H9 (cell line): ENCODE measurements at regions not wholly inside any gene's neighbourhood (a gene's known extent, or its start where the extent isn't known, plus 50 kb on each side); places are given as distances from the start of the nearest gene placed in this dataset.

Source experiments
- DNase-seq: peaks from one replicate; pipeline ENCODE4 v3.0.0-alpha.2; 2017
- H2AFZ ChIP-seq: one replicate; pipeline ENCODE4 v1.6.1; 2013; ENCODE audit warnings: mild to moderate bottlenecking, low read length, control low read depth, moderate library complexity
- H2AK5ac ChIP-seq: 2 replicates; pipeline ENCODE4 v1.6.1; 2013; ENCODE audit warnings: low read length, control low read depth, mixed read lengths; ENCODE audit not compliant: insufficient read length
- H2BK120ac ChIP-seq: one replicate; pipeline ENCODE4 v1.6.1; 2013; ENCODE audit warnings: low read depth, mild to moderate bottlenecking, low read length, control low read depth, inconsistent platforms; ENCODE audit not compliant: poor library complexity, severe bottlenecking
- H2BK12ac ChIP-seq: 2 replicates; pipeline ENCODE4 v1.6.1; 2013; ENCODE audit warnings: low read length, control low read depth, mixed read lengths, low read depth; ENCODE audit not compliant: insufficient read length
- H2BK15ac ChIP-seq: 2 replicates; pipeline ENCODE4 v1.6.1; 2013; ENCODE audit warnings: low read depth, low read length, control low read depth
- H2BK20ac ChIP-seq: one replicate; pipeline ENCODE4 v1.6.1; 2013; ENCODE audit warnings: low read depth, mild to moderate bottlenecking, low read length, control low read depth, inconsistent platforms; ENCODE audit not compliant: poor library complexity, severe bottlenecking
- H2BK5ac ChIP-seq: 2 replicates; pipeline ENCODE4 v1.6.1; 2013; ENCODE audit warnings: low read length, control low read depth, mixed read lengths; ENCODE audit not compliant: insufficient read length
- H3K14ac ChIP-seq: 2 replicates; pipeline ENCODE4 v1.6.1; 2013; ENCODE audit warnings: low read length, control low read depth; ENCODE audit not compliant: insufficient read depth
- H3K18ac ChIP-seq: 2 replicates; pipeline ENCODE4 v1.6.1; 2013; ENCODE audit warnings: low read depth, mild to moderate bottlenecking, mixed read lengths, low read length, control low read depth; ENCODE audit not compliant: insufficient read length
- H3K23ac ChIP-seq: 2 replicates; pipeline ENCODE4 v1.6.1; 2013; ENCODE audit warnings: low read length, control low read depth, mixed read lengths, low read depth; ENCODE audit not compliant: insufficient read length
- H3K23me2 ChIP-seq: 2 replicates; pipeline ENCODE4 v1.6.1; 2013; ENCODE audit warnings: low read depth, mild to moderate bottlenecking, mixed read lengths, low read length, control low read depth; ENCODE audit not compliant: insufficient read length, poor library complexity, severe bottlenecking
- H3K27ac ChIP-seq: 2 replicates; pipeline ENCODE4 v1.5.1; 2013; ENCODE audit warnings: low read length, control low read depth, mixed read lengths, low read depth; ENCODE audit not compliant: insufficient read length
- H3K27me3 ChIP-seq: 2 replicates; pipeline ENCODE4 v1.6.1; 2013; ENCODE audit warnings: low read length, control low read depth, inconsistent platforms; ENCODE audit not compliant: insufficient read depth
- H3K4ac ChIP-seq: 2 replicates; pipeline ENCODE4 v1.6.1; 2013; ENCODE audit warnings: low read depth, mild to moderate bottlenecking, control low read depth, inconsistent platforms, low read length, moderate library complexity
- H3K4me1 ChIP-seq: 2 replicates; pipeline ENCODE4 v1.6.1; 2013; ENCODE audit warnings: low read length, control low read depth, inconsistent platforms; ENCODE audit not compliant: insufficient read depth
- H3K4me2 ChIP-seq: 2 replicates; pipeline ENCODE4 v1.6.1; 2013; ENCODE audit warnings: low read length, control low read depth, mixed read lengths; ENCODE audit not compliant: insufficient read length, insufficient read depth
- H3K56ac ChIP-seq: 2 replicates; pipeline ENCODE4 v1.6.1; 2013; ENCODE audit warnings: low read depth, mild to moderate bottlenecking, mixed read lengths, low read length, control low read depth; ENCODE audit not compliant: insufficient read length
- H3K79me1 ChIP-seq: 2 replicates; pipeline ENCODE4 v1.6.1; 2013; ENCODE audit warnings: low read depth, mild to moderate bottlenecking, moderate library complexity, low read length, control low read depth, inconsistent platforms; ENCODE audit not compliant: insufficient read depth, poor library complexity, severe bottlenecking
- H3K79me2 ChIP-seq: 2 replicates; pipeline ENCODE4 v1.6.1; 2013; ENCODE audit warnings: low read length, control low read depth, inconsistent platforms; ENCODE audit not compliant: insufficient read depth
- H3K9ac ChIP-seq: 2 replicates; pipeline ENCODE4 v1.6.1; 2013; ENCODE audit warnings: low read length, control low read depth, mixed read lengths; ENCODE audit not compliant: insufficient read length; ENCODE audit errors: extremely low read depth
- H3K9me3 ChIP-seq: one replicate; pipeline ENCODE4 v1.6.1; 2013; ENCODE audit warnings: low read depth, low read length, inconsistent platforms; ENCODE audit not compliant: control insufficient read depth
- H3T11ph ChIP-seq: one replicate; pipeline ENCODE4 v1.6.1; 2013; ENCODE audit warnings: mild to moderate bottlenecking, low read length, control low read depth, inconsistent platforms
- H4K20me1 ChIP-seq: one replicate; pipeline ENCODE4 v1.6.1; 2013; ENCODE audit not compliant: control insufficient read depth, insufficient read length, insufficient read depth
- H4K5ac ChIP-seq: 2 replicates; pipeline ENCODE4 v1.6.1; 2013; ENCODE audit warnings: low read depth, mild to moderate bottlenecking, mixed read lengths, low read length, control low read depth; ENCODE audit not compliant: insufficient read length
- H4K8ac ChIP-seq: replicated peaks from 2 replicates; pipeline ENCODE4 v1.6.1; 2013; ENCODE audit warnings: low read length, control low read depth, mixed read lengths, low read depth; ENCODE audit not compliant: insufficient read length
- H4K91ac ChIP-seq: 2 replicates; pipeline ENCODE4 v1.6.1; 2013; ENCODE audit warnings: low read depth, mild to moderate bottlenecking, moderate library complexity, mixed read lengths, low read length, control low read depth; ENCODE audit not compliant: insufficient read length
- H3K27ac Mint-ChIP-seq, 3 experiments: 2 replicates in 2 of 3; 3 replicates in 1 of 3; pipeline ENCODE4 v1.8.0; 2020 to 2021; ENCODE audit warnings: mixed read lengths in 3 of 3, mild to moderate bottlenecking in 1 of 3, moderate library complexity in 1 of 3
- H3K27me3 Mint-ChIP-seq: 2 replicates; pipeline ENCODE4 v1.8.0; 2021; ENCODE audit warnings: low read depth, mild to moderate bottlenecking, moderate library complexity, mixed read lengths
- H3K36me3 Mint-ChIP-seq, 3 experiments: 2 replicates in 2 of 3; 3 replicates in 1 of 3; pipeline ENCODE4 v1.8.0; 2020 to 2021; ENCODE audit warnings: low read depth in 3 of 3, mixed read lengths in 3 of 3; ENCODE audit not compliant: insufficient read depth in 1 of 3
- H3K4me1 Mint-ChIP-seq, 2 experiments: 2 replicates each; pipeline ENCODE4 v1.8.0; 2020; ENCODE audit warnings: mixed read lengths in 2 of 2
- H3K4me3 Mint-ChIP-seq, 2 experiments: 2 replicates in 1 of 2; 3 replicates in 1 of 2; pipeline ENCODE4 v1.8.0; 2020 to 2021; ENCODE audit warnings: mild to moderate bottlenecking in 2 of 2, mixed read lengths in 2 of 2, moderate library complexity in 1 of 2
- H3K9me3 Mint-ChIP-seq, 2 experiments: 2 replicates in 1 of 2; 3 replicates in 1 of 2; pipeline ENCODE4 v1.8.0; 2020; ENCODE audit warnings: mild to moderate bottlenecking in 2 of 2, mixed read lengths in 2 of 2, moderate library complexity in 1 of 2
- WGBS: extraction: QIAGEN DNeasy Blood & Tissue Kit; methylation state at CpG from one replicate; pipeline ENCODE4 v1.1.7; 2013; ENCODE audit warnings: missing lambda C conversion rate, low lambda C conversion rate, mixed read lengths; ENCODE audit not compliant: insufficient read length; ENCODE audit errors: extremely low coverage; 5-methylcytosine and 5-hydroxymethylcytosine counted together
- TF ChIP-seq, protein P1 (sequence below): fragments of 200-600 bp; sonication (generic); conservative IDR thresholded peaks from 3 replicates; pipeline ENCODE4 v1.8.0; 2021; ENCODE audit warnings: antibody characterized with exemption, mild to moderate bottlenecking

DNA sequence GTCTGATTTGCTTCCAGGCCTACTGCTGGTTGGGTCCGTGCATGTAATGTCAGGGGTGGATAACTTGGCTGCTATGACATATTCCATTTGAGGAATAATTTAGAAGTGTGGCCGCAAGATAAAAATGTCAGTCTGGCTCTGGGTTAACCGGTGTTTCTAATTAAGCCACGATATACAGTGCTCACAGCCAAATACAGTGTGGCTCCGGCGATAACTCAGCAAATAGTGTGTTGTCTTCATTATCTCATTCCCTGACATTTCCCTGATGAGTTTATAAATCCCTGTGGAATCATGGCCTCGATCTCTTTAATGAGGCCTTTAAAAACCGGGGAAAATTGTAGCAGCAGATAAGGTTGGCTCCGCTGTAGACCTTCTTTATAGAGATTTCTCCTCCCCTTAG lies 1125.0 kb downstream of the TYW1 start:
- Mint-ChIP-seq H3K36me3 (peaks cover 7 to 18% (median 15%) of the 10 kb centered on the region in 3 experiments; a peak in 5 of 7 replicates), H3K9me3 (peaks cover 23 to 25% of the 10 kb centered on the region in 2 experiments), H3K27me3 (no peaks in the 10 kb centered on the region; the same call in none of the 2 replicates), H3K4me3 (no peak overlapping the region), H3K4me1 (no peaks in the 10 kb centered on the region), H3K27ac (no peak overlapping the region)
- H3K9ac ChIP-seq, result no peak overlapping the region
- H2BK12ac ChIP-seq, result no peak overlapping the region
- H3K23ac ChIP-seq, result no peak overlapping the region
- no peaks in the 10 kb centered on the region for H3K27me3 ChIP-seq
- no peak overlapping the region for H2BK15ac ChIP-seq
- H4K20me1 ChIP-seq, result no peaks in the 10 kb centered on the region
- H3T11ph ChIP-seq, result no peak overlapping the region
- H4K5ac ChIP-seq, result no peak overlapping the region
- H3K14ac ChIP-seq, result no peak overlapping the region
- H2BK5ac ChIP-seq, result no peak overlapping the region
- no peak overlapping the region for H2AK5ac ChIP-seq
- no peak overlapping the region for H2AFZ ChIP-seq
- H3K9me3 ChIP-seq, result peaks cover 13% of the 10 kb centered on the region
- H3K27ac ChIP-seq, result no peak overlapping the region
- no peak for DNase-seq
- H3K23me2 ChIP-seq, result no peaks in the 10 kb centered on the region
- H4K8ac ChIP-seq, result no peak overlapping the region
- no peak overlapping the region for H2BK120ac ChIP-seq
- no peaks in the 10 kb centered on the region for H3K79me2 ChIP-seq
- TF ChIP-seq, protein P1, sequence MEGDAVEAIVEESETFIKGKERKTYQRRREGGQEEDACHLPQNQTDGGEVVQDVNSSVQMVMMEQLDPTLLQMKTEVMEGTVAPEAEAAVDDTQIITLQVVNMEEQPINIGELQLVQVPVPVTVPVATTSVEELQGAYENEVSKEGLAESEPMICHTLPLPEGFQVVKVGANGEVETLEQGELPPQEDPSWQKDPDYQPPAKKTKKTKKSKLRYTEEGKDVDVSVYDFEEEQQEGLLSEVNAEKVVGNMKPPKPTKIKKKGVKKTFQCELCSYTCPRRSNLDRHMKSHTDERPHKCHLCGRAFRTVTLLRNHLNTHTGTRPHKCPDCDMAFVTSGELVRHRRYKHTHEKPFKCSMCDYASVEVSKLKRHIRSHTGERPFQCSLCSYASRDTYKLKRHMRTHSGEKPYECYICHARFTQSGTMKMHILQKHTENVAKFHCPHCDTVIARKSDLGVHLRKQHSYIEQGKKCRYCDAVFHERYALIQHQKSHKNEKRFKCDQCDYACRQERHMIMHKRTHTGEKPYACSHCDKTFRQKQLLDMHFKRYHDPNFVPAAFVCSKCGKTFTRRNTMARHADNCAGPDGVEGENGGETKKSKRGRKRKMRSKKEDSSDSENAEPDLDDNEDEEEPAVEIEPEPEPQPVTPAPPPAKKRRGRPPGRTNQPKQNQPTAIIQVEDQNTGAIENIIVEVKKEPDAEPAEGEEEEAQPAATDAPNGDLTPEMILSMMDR, result no peak
- no peak overlapping the region for H4K91ac ChIP-seq
- no peak overlapping the region for H2BK20ac ChIP-seq
- H3K4me1 ChIP-seq, result no peaks in the 10 kb centered on the region
- no peaks in the 10 kb centered on the region for H3K79me1 ChIP-seq
- no peak overlapping the region for H3K4me2 ChIP-seq
- no peak overlapping the region for H3K56ac ChIP-seq
- H3K18ac ChIP-seq, result no peak overlapping the region
- no peak overlapping the region for H3K4ac ChIP-seq
- WGBS, result no CpG with 5 or more reads among the region's 9 CpGs
